ENCODE measurements at regions not wholly inside any gene's neighbourhood (a gene's known extent, or its start where the extent isn't known, plus 50 kb on each side); places are given as distances from the start of the nearest gene placed in this dataset.
"Not testable (repeated sequence)": the region's sequence is repeated elsewhere in the genome, so short reads cannot be mapped to it uniquely, and the experiment has no call there.

- DNase-seq (ENCODE audit: low read depth, low spot score) = peak; percentile 56
These were observed 70.0 kb downstream of the LMO4 start for GRCh38 chr1:87398641-87399040.

- peak; percentile 3 for DNase-seq (ENCODE audit: low read depth, low spot score)
These were observed 70.6 kb downstream of the LMO4 start for GRCh38 chr1:87399264-87399663.

GRCh38 chr1:87399701-87400100, 71.0 kb downstream of the LMO4 start:
- DNase-seq (ENCODE audit: low read depth, low spot score) = peak; percentile 17

GRCh38 chr1:87400813-87401212, 72.1 kb downstream of the LMO4 start:
- DNase-seq (ENCODE audit: low read depth, low spot score) = no peak

- DNase-seq (ENCODE audit: low read depth, low spot score) = peak; percentile 53
These were observed 73.7 kb downstream of the LMO4 start for GRCh38 chr1:87402241-87403002.

- no peak for DNase-seq (ENCODE audit: low read depth, low spot score)
These were observed 74.6 kb downstream of the LMO4 start for GRCh38 chr1:87403061-87403820.

GRCh38 chr1:87404296-87404695, 75.6 kb downstream of the LMO4 start:
- no peak for DNase-seq (ENCODE audit: low read depth, low spot score)

GRCh38 chr1:87408665-87409248, 80.1 kb downstream of the LMO4 start:
- DNase-seq (ENCODE audit: low read depth, low spot score) = no peak

GRCh38 chr1:87410776-87411480, 82.2 kb downstream of the LMO4 start:
- DNase-seq (ENCODE audit: low read depth, low spot score) = peak; percentile 64

- not testable (repeated sequence) for DNase-seq (ENCODE audit: low read depth, low spot score)
These were observed 85.2 kb downstream of the LMO4 start for GRCh38 chr1:87413846-87414245.

- DNase-seq (ENCODE audit: low read depth, low spot score) = no peak
These were observed 89.4 kb downstream of the LMO4 start for GRCh38 chr1:87418048-87418447.

GRCh38 chr1:87421809-87422208, 93.1 kb downstream of the LMO4 start:
- DNase-seq (ENCODE audit: low read depth, low spot score) = no peak

- no peak for DNase-seq (ENCODE audit: low read depth, low spot score)
These were observed 95.9 kb downstream of the LMO4 start for GRCh38 chr1:87424541-87424940.

- DNase-seq (ENCODE audit: low read depth, low spot score) = peak; percentile 82
These were observed 98.0 kb downstream of the LMO4 start for GRCh38 chr1:87426463-87427249.

- no peak for DNase-seq (ENCODE audit: low read depth, low spot score)
These were observed 99.7 kb downstream of the LMO4 start for GRCh38 chr1:87428367-87428766.

GRCh38 chr1:87428883-87429282, 100.2 kb downstream of the LMO4 start:
- peak; percentile 33 for DNase-seq (ENCODE audit: low read depth, low spot score)

GRCh38 chr1:87432685-87433084, 104.0 kb downstream of the LMO4 start:
- DNase-seq (ENCODE audit: low read depth, low spot score) = no peak

- DNase-seq (ENCODE audit: low read depth, low spot score) = not testable (repeated sequence)
These were observed 104.4 kb downstream of the LMO4 start for GRCh38 chr1:87433101-87433500.

GRCh38 chr1:87435484-87435883, 106.8 kb downstream of the LMO4 start:
- peak; percentile 76 for DNase-seq (ENCODE audit: low read depth, low spot score)

- not testable (repeated sequence) for DNase-seq (ENCODE audit: low read depth, low spot score)
These were observed 107.4 kb downstream of the LMO4 start for GRCh38 chr1:87436115-87436514.

- peak; percentile 3 for DNase-seq (ENCODE audit: low read depth, low spot score)
These were observed 107.9 kb downstream of the LMO4 start for GRCh38 chr1:87436534-87436933.

Data from astrocyte of the hippocampus (primary cell).